ENCODE measurements at regions not wholly inside any gene's neighbourhood (a gene's known extent, or its start where the extent isn't known, plus 50 kb on each side); places are given as distances from the start of the nearest gene placed in this dataset.

DNA sequence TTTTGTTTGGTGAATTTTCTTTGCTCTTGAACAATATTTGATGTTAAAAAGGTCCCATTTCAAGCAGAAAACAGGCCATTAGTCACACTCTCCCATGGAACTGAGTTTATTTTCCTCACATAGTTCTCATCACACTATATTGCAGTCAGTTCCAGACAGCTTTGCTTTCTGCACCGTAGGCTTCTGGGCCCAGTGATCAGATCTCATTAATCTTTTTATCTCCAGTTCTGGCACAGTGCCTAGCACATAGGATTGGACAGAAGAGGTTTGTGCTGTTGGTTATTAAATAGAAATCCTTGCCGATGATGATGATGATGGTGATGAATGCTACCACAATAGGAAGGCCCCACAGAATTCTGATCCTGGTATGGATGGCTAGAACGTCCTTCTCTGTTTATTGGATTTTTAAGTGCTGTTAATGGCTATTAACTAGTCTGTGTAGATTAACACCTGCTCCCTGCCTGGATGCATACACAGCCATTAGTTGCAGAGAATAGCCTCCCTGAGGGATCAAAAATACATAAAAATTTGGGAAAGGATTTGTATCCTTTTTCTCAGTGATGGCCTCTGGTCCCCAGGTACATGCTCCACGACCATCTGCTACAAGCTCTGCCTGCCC lies 52.0 kb upstream of the NTRK2 start:
- TF ChIP-seq, protein P1, sequence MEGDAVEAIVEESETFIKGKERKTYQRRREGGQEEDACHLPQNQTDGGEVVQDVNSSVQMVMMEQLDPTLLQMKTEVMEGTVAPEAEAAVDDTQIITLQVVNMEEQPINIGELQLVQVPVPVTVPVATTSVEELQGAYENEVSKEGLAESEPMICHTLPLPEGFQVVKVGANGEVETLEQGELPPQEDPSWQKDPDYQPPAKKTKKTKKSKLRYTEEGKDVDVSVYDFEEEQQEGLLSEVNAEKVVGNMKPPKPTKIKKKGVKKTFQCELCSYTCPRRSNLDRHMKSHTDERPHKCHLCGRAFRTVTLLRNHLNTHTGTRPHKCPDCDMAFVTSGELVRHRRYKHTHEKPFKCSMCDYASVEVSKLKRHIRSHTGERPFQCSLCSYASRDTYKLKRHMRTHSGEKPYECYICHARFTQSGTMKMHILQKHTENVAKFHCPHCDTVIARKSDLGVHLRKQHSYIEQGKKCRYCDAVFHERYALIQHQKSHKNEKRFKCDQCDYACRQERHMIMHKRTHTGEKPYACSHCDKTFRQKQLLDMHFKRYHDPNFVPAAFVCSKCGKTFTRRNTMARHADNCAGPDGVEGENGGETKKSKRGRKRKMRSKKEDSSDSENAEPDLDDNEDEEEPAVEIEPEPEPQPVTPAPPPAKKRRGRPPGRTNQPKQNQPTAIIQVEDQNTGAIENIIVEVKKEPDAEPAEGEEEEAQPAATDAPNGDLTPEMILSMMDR (IDR thresholded peaks at IDR 0.05; ENCODE audit: borderline replicate concordance, extremely low read depth, low read length, poor library complexity, severe bottlenecking) = no peak
- TF ChIP-seq EZH2 (IDR thresholded peaks at IDR 0.05; ENCODE audit: borderline replicate concordance, low read depth, low read length, severe bottlenecking) = no peak
- H4K20me1 ChIP-seq (ENCODE audit: insufficient read depth, low read length) = no peaks in the 10 kb centered on the region
- H3K9ac ChIP-seq (ENCODE audit: low read depth, low read length) = no peak overlapping the region
- DNase-seq (no peak), ATAC-seq (ENCODE audit: insufficient read depth, low read depth) (no peak)
- H3K9me3 ChIP-seq (ENCODE audit: insufficient read depth, low read length, severe bottlenecking) = no peaks in the 10 kb centered on the region
- no peaks in the 10 kb centered on the region for H3K79me2 ChIP-seq (ENCODE audit: insufficient read depth, low read length)
- H3K27me3 ChIP-seq (ENCODE audit: insufficient read depth, low read length, poor library complexity) = no peaks in the 10 kb centered on the region
- no peak overlapping the region for H2AFZ ChIP-seq (ENCODE audit: low read depth, low read length)
- no peak overlapping the region for H3K27ac ChIP-seq (ENCODE audit: low read length)
- no peak overlapping the region for H3K4me3 ChIP-seq (ENCODE audit: low read depth in 1 of 2, low read length in 2 of 2)
- H3K4me1 ChIP-seq (ENCODE audit: insufficient read depth, low read length) = no peaks in the 10 kb centered on the region
- no peak overlapping the region for H3K4me2 ChIP-seq (ENCODE audit: insufficient read depth, low read length)
- no peaks in the 10 kb centered on the region for H3K36me3 ChIP-seq (ENCODE audit: insufficient read depth, low read length)
